ACC112 (cell line): ENCODE measurements at regions not wholly inside any gene's neighbourhood (a gene's known extent, or its start where the extent isn't known, plus 50 kb on each side); places are given as distances from the start of the nearest gene placed in this dataset.
A peak's percentile ranks its signal among the peaks of the same experiment; 100 is the strongest.
"Not testable (repeated sequence)": the region's sequence is repeated elsewhere in the genome, so short reads cannot be mapped to it uniquely, and the experiment has no call there.

Experiments used
- H2AFZ ChIP-seq: fragments of 200-600 bp; sonication (generic); one replicate; pipeline ENCODE4 v1.6.0; 2017; ENCODE audit warnings: antibody characterized with exemption, low read length; ENCODE audit not compliant: unreplicated experiment
- H3K27ac ChIP-seq: fragments of 200-600 bp; sonication (generic); 2 replicates; pipeline ENCODE4 v1.5.1; 2014; ENCODE audit warnings: low read depth, mild to moderate bottlenecking, antibody characterized with exemption, low read length, moderate library complexity
- H3K27me3 ChIP-seq: fragments of 200-600 bp; sonication (generic); 2 replicates; pipeline ENCODE4 v1.6.1; 2014; ENCODE audit warnings: mild to moderate bottlenecking, antibody characterized with exemption, low read length, moderate library complexity, mixed read lengths; ENCODE audit not compliant: insufficient read depth
- H3K36me3 ChIP-seq: fragments of 200-600 bp; sonication (generic); 2 replicates; pipeline ENCODE4 v1.6.1; 2016; ENCODE audit warnings: mild to moderate bottlenecking, antibody characterized with exemption, low read length, moderate library complexity, mixed read lengths; ENCODE audit not compliant: insufficient read depth
- H3K4me1 ChIP-seq: fragments of 200-600 bp; sonication (generic); one replicate; pipeline ENCODE4 v1.6.1; 2016; ENCODE audit warnings: low read length, mixed read lengths; ENCODE audit not compliant: insufficient read depth, unreplicated experiment, control insufficient read depth
- H3K4me3 ChIP-seq: fragments of 200-600 bp; sonication (generic); 2 replicates; pipeline ENCODE4 v1.5.1; 2014; ENCODE audit warnings: mild to moderate bottlenecking, low read depth, low read length
- H3K79me2 ChIP-seq: fragments of 200-600 bp; sonication (generic); one replicate; pipeline ENCODE4 v1.6.0; 2016; ENCODE audit warnings: low read length; ENCODE audit not compliant: control insufficient read depth, unreplicated experiment, insufficient read depth

- H2AFZ ChIP-seq: no peak overlapping the region
- no peak overlapping the region for H3K27ac ChIP-seq
- H3K27me3 ChIP-seq: no peaks in the 10 kb centered on the region
- H3K79me2 ChIP-seq: no peaks in the 10 kb centered on the region
- no peaks in the 10 kb centered on the region for H3K36me3 ChIP-seq
- H3K4me1 ChIP-seq: no peaks in the 10 kb centered on the region
- no peak overlapping the region for H3K4me3 ChIP-seq
These were observed 276.2 kb downstream of the MDFIC start for GRCh38 chr7:115198143-115198542.

- H3K36me3 ChIP-seq: no peaks in the 10 kb centered on the region
- H3K4me1 ChIP-seq: no peaks in the 10 kb centered on the region
- no peak overlapping the region for H3K4me3 ChIP-seq
- H3K27me3 ChIP-seq: no peaks in the 10 kb centered on the region
- H2AFZ ChIP-seq: no peak overlapping the region
- no peaks in the 10 kb centered on the region for H3K79me2 ChIP-seq
- H3K27ac ChIP-seq: no peak overlapping the region
These were observed 273.3 kb downstream of the MDFIC start for GRCh38 chr7:115195208-115195607.

GRCh38 chr7:115191526-115191925, 269.6 kb downstream of the MDFIC start:
- Histone ChIP-seq H3K79me2 (no peaks in the 10 kb centered on the region), H3K27me3 (no peaks in the 10 kb centered on the region), H3K36me3 (no peaks in the 10 kb centered on the region), H3K4me1 (no peaks in the 10 kb centered on the region), H3K27ac (no peak overlapping the region), H2AFZ (no peak overlapping the region), H3K4me3 (no peak overlapping the region)

GRCh38 chr7:115183431-115184057, 261.6 kb downstream of the MDFIC start:
- H3K79me2 ChIP-seq: no peaks in the 10 kb centered on the region
- no peak overlapping the region for H3K27ac ChIP-seq
- H3K36me3 ChIP-seq: no peaks in the 10 kb centered on the region
- H2AFZ ChIP-seq: no peak overlapping the region
- no peaks in the 10 kb centered on the region for H3K4me1 ChIP-seq
- no peaks in the 10 kb centered on the region for H3K27me3 ChIP-seq
- H3K4me3 ChIP-seq: no peak overlapping the region

- no peak overlapping the region for H3K27ac ChIP-seq
- no peak overlapping the region for H2AFZ ChIP-seq
- H3K79me2 ChIP-seq: no peaks in the 10 kb centered on the region
- no peak overlapping the region for H3K4me3 ChIP-seq
- H3K36me3 ChIP-seq: no peaks in the 10 kb centered on the region
- H3K27me3 ChIP-seq: no peaks in the 10 kb centered on the region
- no peaks in the 10 kb centered on the region for H3K4me1 ChIP-seq
These were observed 256.9 kb downstream of the MDFIC start for GRCh38 chr7:115178835-115179234.

DNA sequence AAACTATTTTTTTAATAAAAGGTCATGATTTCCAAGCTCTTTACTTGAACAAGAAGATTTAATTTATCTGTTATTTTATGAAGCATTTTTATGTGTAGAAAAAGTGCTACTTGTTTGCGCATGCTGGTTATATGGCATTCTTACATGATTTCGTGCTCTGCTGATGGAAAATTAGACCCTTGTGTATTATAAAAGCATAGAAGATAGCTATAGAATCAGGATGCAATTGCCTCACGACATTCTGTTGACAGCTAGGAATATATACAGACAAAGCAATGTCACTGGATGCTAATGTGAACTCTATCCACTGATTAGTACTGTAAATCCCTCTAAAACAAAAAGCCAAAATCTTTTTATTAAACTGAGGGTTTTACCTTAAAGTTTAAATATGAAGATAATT, 255.9 kb downstream of the MDFIC start:
- Histone ChIP-seq H3K4me1 (no peaks in the 10 kb centered on the region), H3K79me2 (no peaks in the 10 kb centered on the region), H3K27me3 (no peaks in the 10 kb centered on the region), H2AFZ (no peak overlapping the region), H3K27ac (no peak overlapping the region), H3K4me3 (no peak overlapping the region), H3K36me3 (no peaks in the 10 kb centered on the region)

DNA sequence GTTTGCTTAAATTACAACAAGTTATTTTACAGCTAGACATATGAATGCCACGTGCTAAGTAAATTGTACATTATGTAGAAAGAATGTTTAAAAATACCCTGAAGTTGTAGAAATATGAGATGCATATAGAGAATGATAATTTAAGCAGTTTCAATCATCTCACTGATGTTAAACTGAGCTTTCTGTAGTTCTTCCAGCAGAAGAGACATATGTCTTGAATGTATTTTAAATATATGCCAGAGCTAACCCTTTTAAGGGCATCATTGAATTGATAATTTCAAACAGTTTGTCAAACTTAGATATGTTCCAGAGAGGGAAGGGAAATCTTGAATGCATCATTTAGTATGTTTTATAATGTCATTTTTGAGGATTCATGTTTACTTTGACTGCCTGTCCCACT, 255.2 kb downstream of the MDFIC start:
- Histone ChIP-seq H3K36me3 (no peaks in the 10 kb centered on the region), H3K27ac (no peak overlapping the region), H3K27me3 (no peaks in the 10 kb centered on the region), H3K79me2 (no peaks in the 10 kb centered on the region), H2AFZ (no peak overlapping the region), H3K4me1 (no peaks in the 10 kb centered on the region), H3K4me3 (no peak overlapping the region)

DNA sequence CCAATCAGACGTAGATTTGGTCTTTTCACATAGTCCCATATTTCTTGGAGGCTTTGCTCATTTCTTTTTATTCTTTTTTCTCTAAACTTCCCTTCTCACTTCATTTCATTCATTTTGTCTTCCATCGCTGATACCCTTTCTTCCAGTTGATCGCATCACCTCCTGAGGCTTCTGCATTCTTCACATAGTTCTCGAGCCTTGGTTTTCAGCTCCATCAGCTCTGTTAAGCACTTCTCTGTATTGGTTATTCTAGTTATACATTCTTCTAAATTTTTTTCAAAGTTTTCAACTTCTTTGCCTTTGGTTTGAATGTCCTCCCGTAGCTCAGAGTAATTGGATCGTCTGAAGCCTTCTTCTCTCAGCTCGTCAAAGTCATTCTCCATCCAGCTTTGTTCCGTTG, 250.5 kb downstream of the MDFIC start:
- H3K4me1 ChIP-seq, H3K27ac ChIP-seq, H3K4me3 ChIP-seq, H3K36me3 ChIP-seq, H3K27me3 ChIP-seq, H2AFZ ChIP-seq, H3K79me2 ChIP-seq: not testable (repeated sequence)

- Histone ChIP-seq H2AFZ (no peak overlapping the region), H3K36me3 (no peaks in the 10 kb centered on the region), H3K4me1 (no peaks in the 10 kb centered on the region), H3K27me3 (no peaks in the 10 kb centered on the region), H3K27ac (no peak overlapping the region), H3K4me3 (no peak overlapping the region), H3K79me2 (no peaks in the 10 kb centered on the region)
These were observed 232.0 kb downstream of the MDFIC start for GRCh38 chr7:115153769-115154477.

DNA sequence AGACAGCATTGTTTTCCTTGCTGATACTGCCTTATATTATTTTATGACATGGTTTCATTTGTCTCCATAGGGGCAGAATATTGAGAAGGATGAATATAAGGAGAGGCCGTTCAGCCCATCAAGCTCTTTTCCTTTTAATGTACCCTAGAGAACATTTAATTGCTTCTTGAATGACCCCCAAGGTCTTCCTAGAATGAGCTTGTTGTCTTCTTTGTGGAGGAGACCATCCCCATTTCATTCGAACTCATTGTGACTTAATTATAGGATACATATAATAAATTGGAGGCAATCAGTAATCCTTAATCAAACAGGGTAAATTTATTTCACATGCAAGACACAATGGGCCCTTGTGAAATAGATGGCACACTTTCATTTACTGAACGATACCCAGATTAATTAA, 231.3 kb downstream of the MDFIC start:
- no peaks in the 10 kb centered on the region for H3K4me1 ChIP-seq
- H2AFZ ChIP-seq: no peak overlapping the region
- no peak overlapping the region for H3K27ac ChIP-seq
- H3K36me3 ChIP-seq: no peaks in the 10 kb centered on the region
- no peaks in the 10 kb centered on the region for H3K79me2 ChIP-seq
- H3K4me3 ChIP-seq: no peak overlapping the region
- H3K27me3 ChIP-seq: no peaks in the 10 kb centered on the region

DNA sequence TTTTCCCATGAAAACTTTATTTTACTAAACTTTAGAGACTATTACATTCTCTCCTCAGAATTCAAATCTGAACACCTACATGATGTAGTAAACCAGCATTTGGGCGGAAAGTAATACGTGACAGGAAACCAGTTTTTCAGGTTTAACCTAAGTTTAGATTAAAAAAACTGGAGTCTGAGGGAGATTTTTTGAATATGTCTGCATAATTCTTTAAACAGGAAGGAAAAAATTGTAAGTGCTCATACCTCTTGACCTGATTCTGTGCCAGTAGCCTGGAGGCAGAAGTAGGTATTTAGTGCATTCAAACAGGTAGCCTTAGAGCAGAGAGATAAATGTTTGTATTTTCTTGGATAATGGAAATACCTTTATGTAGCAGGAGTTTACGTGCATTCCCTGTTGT, 224.3 kb downstream of the MDFIC start:
- Histone ChIP-seq H2AFZ (no peak overlapping the region), H3K36me3 (no peaks in the 10 kb centered on the region), H3K4me1 (peaks cover 14% of the 10 kb centered on the region), H3K27ac (peak overlapping the region; percentile 51), H3K4me3 (no peak overlapping the region), H3K27me3 (no peaks in the 10 kb centered on the region), H3K79me2 (no peaks in the 10 kb centered on the region)
